BJ (cell line): ENCODE measurements at regions not wholly inside any gene's neighbourhood (a gene's known extent, or its start where the extent isn't known, plus 50 kb on each side); places are given as distances from the start of the nearest gene placed in this dataset.

Source experiments
- CTCF ChIA-PET: fragments of 350-600 bp; formaldehyde crosslinking; extraction: SDS; loops from one replicate; lab custom pipeline; 2021; ENCODE audit warnings: antibody characterized with exemption, inconsistent platforms; lab: Yijun Ruan, JAX
- POLR2A ChIA-PET: fragments of 300-600 bp; sonication (Branson Sonifier 250); formaldehyde crosslinking; extraction: SDS; loops from one replicate; lab custom pipeline; 2021; ENCODE audit warnings: antibody characterized with exemption; lab: Charles Lee
- DNase-seq: peaks from one replicate; pipeline ENCODE4 v3.0.0-alpha.2; 2011; ENCODE audit warnings: low read depth
- H3K27me3 ChIP-seq: 2 replicates; pipeline ENCODE4 v1.6.0; 2011; ENCODE audit warnings: low read length; ENCODE audit not compliant: control insufficient read depth, insufficient read depth
- H3K36me3 ChIP-seq: 2 replicates; pipeline ENCODE4 v1.5.1; 2011; ENCODE audit warnings: low read length; ENCODE audit not compliant: control insufficient read depth, insufficient read depth
- H3K4me3 ChIP-seq: 2 replicates; pipeline ENCODE4 v1.5.1; 2011; ENCODE audit warnings: low read depth, mild to moderate bottlenecking, control low read depth, low read length
- CTCF ChIP-seq: IDR thresholded peaks from 2 replicates; pipeline ENCODE4 v1.5.1; 2011; ENCODE audit warnings: low read depth, mild to moderate bottlenecking, control low read depth, inconsistent platforms, low read length, moderate library complexity; ENCODE audit not compliant: insufficient read depth

GRCh38 chr3:159080256-159080655 lies 278.4 kb downstream of the MFSD1 start:
- no peak overlapping the region for H3K4me3 ChIP-seq
- POLR2A ChIA-PET: no interaction called here

GRCh38 chr3:159080821-159081220 lies 279.0 kb downstream of the MFSD1 start:
- no peaks in the 10 kb centered on the region for H3K27me3 ChIP-seq
- POLR2A ChIA-PET: no interaction called here
- no peak for TF ChIP-seq CTCF
- H3K36me3 ChIP-seq: no peaks in the 10 kb centered on the region
- DNase-seq: no peak
- CTCF ChIA-PET: no interaction called here
- no peak overlapping the region for H3K4me3 ChIP-seq

More at GRCh38 chr3:159080256-159080655, 278.4 kb downstream of the MFSD1 start:
- H3K36me3 ChIP-seq: no peaks in the 10 kb centered on the region
- no peaks in the 10 kb centered on the region; the same call in 1 of the 2 replicates for H3K27me3 ChIP-seq
- CTCF ChIA-PET: no interaction called here
- no peak for DNase-seq
- TF ChIP-seq CTCF: no peak

GRCh38 chr3:159082519-159082918 lies 280.7 kb downstream of the MFSD1 start:
- no peak overlapping the region for H3K4me3 ChIP-seq
- ChIA-PET POLR2A (interaction anchor here (0.6 kb wide), 1 partner anchor 131 kb away, joined by 3 read pairs; no protein-coding TSS in a partner anchor), CTCF (interaction anchor here (0.6 to 0.8 kb wide), 3 partner anchors 8 to 170 kb away, joined by 3 to 5 read pairs (median 3); no protein-coding TSS in a partner anchor)
- H3K27me3 ChIP-seq: no peaks in the 10 kb centered on the region
- no peak for TF ChIP-seq CTCF
- DNase-seq: peak; percentile 38
- H3K36me3 ChIP-seq: no peaks in the 10 kb centered on the region

- TF ChIP-seq CTCF: no peak
- no peaks in the 10 kb centered on the region for H3K27me3 ChIP-seq
- H3K36me3 ChIP-seq: no peaks in the 10 kb centered on the region
- CTCF ChIA-PET: interaction anchor here (0.6 to 1.3 kb wide), 3 partner anchors 166 to 174 kb away, joined by 3 to 4 read pairs (median 4); no protein-coding TSS in a partner anchor
- DNase-seq: no peak
- POLR2A ChIA-PET: no interaction called here
- H3K4me3 ChIP-seq: no peak overlapping the region
Observed at GRCh38 chr3:159091936-159092335, 290.1 kb downstream of the MFSD1 start.

GRCh38 chr3:159102001-159102400 lies 300.1 kb downstream of the MFSD1 start:
- Histone ChIP-seq H3K36me3 (no peaks in the 10 kb centered on the region), H3K27me3 (no peaks in the 10 kb centered on the region), H3K4me3 (no peak overlapping the region)
- CTCF ChIA-PET: no interaction called here
- no peak for DNase-seq
- no peak for TF ChIP-seq CTCF
- POLR2A ChIA-PET: no interaction called here
